ENCODE measurements at regions not wholly inside any gene's neighbourhood (a gene's known extent, or its start where the extent isn't known, plus 50 kb on each side); places are given as distances from the start of the nearest gene placed in this dataset.

- H3K9me3 ChIP-seq, result no peaks in the 10 kb centered on the region
- peaks cover 0 to 5% (median 0%) of the 10 kb centered on the region in 4 donors for H3K4me1 ChIP-seq
- DNase-seq, result no peak
- 49 to 63% (median 55%) methylated on average over 4 of the region's 4 CpGs for WGBS, 5 donors
- no peak overlapping the region for H3K27ac ChIP-seq
- no peaks in the 10 kb centered on the region for H3K36me3 ChIP-seq
- no peak overlapping the region for H3K4me3 ChIP-seq
- no peaks in the 10 kb centered on the region for H3K27me3 ChIP-seq
- intact Hi-C loops (cut with DNase I; ENCODE audit: low total_unique reads), result no loop called here
- TF ChIP-seq POLR2A (IDR thresholded peaks at IDR 0.05), result no peak
- no peak for TF ChIP-seq EP300 (IDR thresholded peaks at IDR 0.05)
- no peak for TF ChIP-seq POLR2AphosphoS5 (IDR thresholded peaks at IDR 0.05)
- no peak for TF ChIP-seq CTCF (IDR thresholded peaks at IDR 0.05)
Observed at GRCh38 chr5:38131686-38132085, 126.7 kb upstream of the EGFLAM start.

GRCh38 chr5:38124321-38124720, 134.0 kb upstream of the EGFLAM start:
- WGBS, 5 donors, result 33 to 57% (median 35%) methylated on average over 1 of the region's 1 CpG
- Histone ChIP-seq H3K9me3 (no peaks in the 10 kb centered on the region), H3K36me3 (no peaks in the 10 kb centered on the region), H3K4me3 (no peak overlapping the region), H3K27ac (no peak overlapping the region), H3K4me1 (no peaks in the 10 kb centered on the region), H3K27me3 (no peaks in the 10 kb centered on the region)
- DNase-seq, result no peak
- TF ChIP-seq CTCF (IDR thresholded peaks at IDR 0.05) (no peak), POLR2AphosphoS5 (IDR thresholded peaks at IDR 0.05) (no peak), EP300 (IDR thresholded peaks at IDR 0.05) (no peak), POLR2A (IDR thresholded peaks at IDR 0.05) (no peak)
- intact Hi-C loops (cut with DNase I; ENCODE audit: low total_unique reads), result no loop called here

- 63 to 76% (median 65%) methylated on average over 2 of the region's 2 CpGs for WGBS, 5 donors
- Histone ChIP-seq H3K27me3 (no peaks in the 10 kb centered on the region), H3K4me3 (no peak overlapping the region), H3K27ac (no peak overlapping the region), H3K9me3 (no peaks in the 10 kb centered on the region), H3K36me3 (no peaks in the 10 kb centered on the region), H3K4me1 (no peaks in the 10 kb centered on the region)
- no peak for DNase-seq
- no peak for TF ChIP-seq POLR2AphosphoS5 (IDR thresholded peaks at IDR 0.05)
- TF ChIP-seq EP300 (IDR thresholded peaks at IDR 0.05), result no peak
- no peak for TF ChIP-seq POLR2A (IDR thresholded peaks at IDR 0.05)
- TF ChIP-seq CTCF (IDR thresholded peaks at IDR 0.05), result no peak
- intact Hi-C loops (cut with DNase I; ENCODE audit: low total_unique reads), result no loop called here
Observed at GRCh38 chr5:38121420-38121819, 136.9 kb upstream of the EGFLAM start.

GRCh38 chr5:38119836-38120235, 138.5 kb upstream of the EGFLAM start:
- no peak overlapping the region for H3K4me3 ChIP-seq
- H3K27ac ChIP-seq, result no peak overlapping the region
- H3K27me3 ChIP-seq, result no peaks in the 10 kb centered on the region
- no peaks in the 10 kb centered on the region for H3K9me3 ChIP-seq
- WGBS, 5 donors, result 74 to 81% (median 79%) methylated on average over 3 of the region's 3 CpGs
- no peaks in the 10 kb centered on the region for H3K4me1 ChIP-seq
- TF ChIP-seq POLR2A (IDR thresholded peaks at IDR 0.05), result no peak
- no peak for TF ChIP-seq CTCF (IDR thresholded peaks at IDR 0.05)
- no peak for TF ChIP-seq POLR2AphosphoS5 (IDR thresholded peaks at IDR 0.05)
- no peak for TF ChIP-seq EP300 (IDR thresholded peaks at IDR 0.05)
- intact Hi-C loops (cut with DNase I; ENCODE audit: low total_unique reads), result no loop called here
- DNase-seq, result no peak
- no peaks in the 10 kb centered on the region for H3K36me3 ChIP-seq
